OCI-LY1 (cell line): ENCODE measurements at regions not wholly inside any gene's neighbourhood (a gene's known extent, or its start where the extent isn't known, plus 50 kb on each side); places are given as distances from the start of the nearest gene placed in this dataset.
A peak's percentile ranks its signal among the peaks of the same experiment; 100 is the strongest.

ENCODE experiments used
- H2AFZ ChIP-seq: fragments of 200-600 bp; sonication (generic), shearing (Covaris generic); 2 replicates; pipeline ENCODE4 v1.6.0; 2014; ENCODE audit warnings: antibody characterized with exemption, mild to moderate bottlenecking, low read length
- H3F3A ChIP-seq: fragments of 200-600 bp; sonication (generic), shearing (Covaris generic); 2 replicates; pipeline ENCODE4 v1.6.0; 2014; ENCODE audit warnings: mild to moderate bottlenecking, antibody characterized with exemption, low read length, moderate library complexity; ENCODE audit not compliant: insufficient read depth
- H3K27ac ChIP-seq: fragments of 200-600 bp; sonication (generic); 2 replicates; pipeline ENCODE4 v1.5.1; 2014; ENCODE audit warnings: low read length, mixed run types, mild to moderate bottlenecking, low read depth; ENCODE audit not compliant: poor library complexity, severe bottlenecking
- H3K27me3 ChIP-seq: fragments of 200-600 bp; sonication (generic); 2 replicates; pipeline ENCODE4 v1.6.0; 2014; ENCODE audit warnings: antibody characterized with exemption, mild to moderate bottlenecking, low read length, moderate library complexity; ENCODE audit not compliant: insufficient read depth
- H3K36me3 ChIP-seq: fragments of 200-600 bp; sonication (generic); 2 replicates; pipeline ENCODE4 v1.6.1; 2014; ENCODE audit warnings: mild to moderate bottlenecking, antibody characterized with exemption, low read length, moderate library complexity, mixed read lengths; ENCODE audit not compliant: insufficient read depth
- H3K4me1 ChIP-seq: fragments of 200-600 bp; sonication (generic); 2 replicates; pipeline ENCODE4 v1.5.1; 2014; ENCODE audit warnings: mild to moderate bottlenecking, low read length, moderate library complexity; ENCODE audit not compliant: insufficient read depth, severe bottlenecking
- H3K4me2 ChIP-seq: fragments of 200-600 bp; sonication (generic), shearing (Covaris generic); 2 replicates; pipeline ENCODE4 v1.6.1; 2014; ENCODE audit warnings: low read length
- H3K4me3 ChIP-seq: fragments of 200-600 bp; sonication (generic); 2 replicates; pipeline ENCODE4 v1.5.1; 2014; ENCODE audit warnings: low read length, low read depth, mild to moderate bottlenecking, mixed read lengths; ENCODE audit not compliant: poor library complexity, severe bottlenecking
- H3K79me2 ChIP-seq: fragments of 200-600 bp; shearing (Covaris generic); 2 replicates; pipeline ENCODE4 v1.6.1; 2016; ENCODE audit warnings: mixed run types, low read length, mixed read lengths; ENCODE audit not compliant: insufficient read depth
- H3K9ac ChIP-seq: fragments of 200-600 bp; sonication (generic), shearing (Covaris generic); 2 replicates; pipeline ENCODE4 v1.6.1; 2014; ENCODE audit warnings: mild to moderate bottlenecking, low read length, mixed read lengths
- H3K9me2 ChIP-seq: fragments of 200-600 bp; sonication (generic), shearing (Covaris generic); 2 replicates; pipeline ENCODE4 v1.6.1; 2014; ENCODE audit warnings: low read depth, mild to moderate bottlenecking, low read length, mixed read lengths
- H3K9me3 ChIP-seq: fragments of 200-600 bp; shearing (Covaris generic); 2 replicates; pipeline ENCODE4 v1.6.1; 2014; ENCODE audit warnings: low read length, mixed read lengths
- H4K20me1 ChIP-seq: fragments of 200-600 bp; sonication (generic), shearing (Covaris generic); 2 replicates; pipeline ENCODE4 v1.6.0; 2016; ENCODE audit warnings: mild to moderate bottlenecking, low read length; ENCODE audit not compliant: insufficient read depth
- EZH2 ChIP-seq: fragments of 200-600 bp; sonication (generic), shearing (Covaris generic); IDR thresholded peaks from 2 replicates; pipeline ENCODE4 v1.8.0; 2017; ENCODE audit warnings: borderline replicate concordance, mixed run types, mild to moderate bottlenecking, antibody characterized with exemption, low read length, moderate library complexity, mixed read lengths
- TF ChIP-seq, protein P1 (sequence below): fragments of 200-600 bp; sonication (generic), shearing (Covaris generic); IDR thresholded peaks from 2 replicates; pipeline ENCODE4 v1.5.1; 2017; ENCODE audit warnings: mild to moderate bottlenecking, antibody characterized with exemption, low read length, moderate library complexity, mixed read lengths

DNA sequence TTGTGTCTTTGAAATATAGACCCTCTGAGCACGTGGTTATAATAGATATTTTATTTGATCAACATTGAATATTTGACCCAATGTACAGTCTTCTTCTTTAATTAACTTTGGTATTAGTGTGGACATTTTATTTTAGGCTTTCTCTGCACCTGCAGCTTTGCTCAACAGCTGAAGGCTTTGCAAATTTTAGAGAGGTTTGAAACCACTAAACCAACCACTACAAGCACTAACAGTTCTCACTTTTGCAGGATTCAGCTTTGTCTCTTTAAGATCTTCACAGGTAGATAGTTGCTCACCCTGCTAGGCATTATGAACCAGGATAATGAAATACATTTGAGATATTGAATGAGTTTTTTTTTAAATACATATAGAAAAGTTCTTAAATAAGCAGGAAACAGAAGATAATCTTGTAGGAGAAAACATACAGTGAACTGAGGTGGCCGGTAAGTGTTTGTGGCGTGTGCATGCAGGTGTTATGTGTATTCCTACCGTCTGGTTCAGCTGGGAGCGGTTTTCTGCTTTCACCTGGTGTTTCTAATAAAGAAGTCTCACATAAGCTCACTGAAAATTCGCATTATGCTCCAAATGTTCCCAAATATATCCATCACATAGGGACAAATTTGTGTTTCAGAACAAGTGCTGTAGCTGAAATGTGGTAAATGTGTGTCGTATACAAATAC, 1508.3 kb upstream of the TENM3 start:
- H3K9me3 ChIP-seq = peaks cover 9% of the 10 kb centered on the region
- H3K4me1 ChIP-seq = peaks cover 45% of the 10 kb centered on the region
- no peak overlapping the region for H2AFZ ChIP-seq
- H3K79me2 ChIP-seq = no peaks in the 10 kb centered on the region
- peak overlapping the region; percentile 54 for H3K9ac ChIP-seq
- no peaks in the 10 kb centered on the region for H3K27me3 ChIP-seq
- no peak for TF ChIP-seq EZH2
- TF ChIP-seq, protein P1, sequence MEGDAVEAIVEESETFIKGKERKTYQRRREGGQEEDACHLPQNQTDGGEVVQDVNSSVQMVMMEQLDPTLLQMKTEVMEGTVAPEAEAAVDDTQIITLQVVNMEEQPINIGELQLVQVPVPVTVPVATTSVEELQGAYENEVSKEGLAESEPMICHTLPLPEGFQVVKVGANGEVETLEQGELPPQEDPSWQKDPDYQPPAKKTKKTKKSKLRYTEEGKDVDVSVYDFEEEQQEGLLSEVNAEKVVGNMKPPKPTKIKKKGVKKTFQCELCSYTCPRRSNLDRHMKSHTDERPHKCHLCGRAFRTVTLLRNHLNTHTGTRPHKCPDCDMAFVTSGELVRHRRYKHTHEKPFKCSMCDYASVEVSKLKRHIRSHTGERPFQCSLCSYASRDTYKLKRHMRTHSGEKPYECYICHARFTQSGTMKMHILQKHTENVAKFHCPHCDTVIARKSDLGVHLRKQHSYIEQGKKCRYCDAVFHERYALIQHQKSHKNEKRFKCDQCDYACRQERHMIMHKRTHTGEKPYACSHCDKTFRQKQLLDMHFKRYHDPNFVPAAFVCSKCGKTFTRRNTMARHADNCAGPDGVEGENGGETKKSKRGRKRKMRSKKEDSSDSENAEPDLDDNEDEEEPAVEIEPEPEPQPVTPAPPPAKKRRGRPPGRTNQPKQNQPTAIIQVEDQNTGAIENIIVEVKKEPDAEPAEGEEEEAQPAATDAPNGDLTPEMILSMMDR = no peak
- H3K4me3 ChIP-seq = peak overlapping the region; percentile 37
- H4K20me1 ChIP-seq = no peaks in the 10 kb centered on the region
- 0 out of 2 replicates have a peak, but pooled peaks cover 5% of the 10 kb centered on the region for H3F3A ChIP-seq
- no peaks in the 10 kb centered on the region for H3K9me2 ChIP-seq
- peak overlapping the region; percentile 96 for H3K27ac ChIP-seq
- H3K4me2 ChIP-seq = peak overlapping the region; percentile 53
- H3K36me3 ChIP-seq = peaks cover 8% of the 10 kb centered on the region; the same call in 1 of the 2 replicates

DNA sequence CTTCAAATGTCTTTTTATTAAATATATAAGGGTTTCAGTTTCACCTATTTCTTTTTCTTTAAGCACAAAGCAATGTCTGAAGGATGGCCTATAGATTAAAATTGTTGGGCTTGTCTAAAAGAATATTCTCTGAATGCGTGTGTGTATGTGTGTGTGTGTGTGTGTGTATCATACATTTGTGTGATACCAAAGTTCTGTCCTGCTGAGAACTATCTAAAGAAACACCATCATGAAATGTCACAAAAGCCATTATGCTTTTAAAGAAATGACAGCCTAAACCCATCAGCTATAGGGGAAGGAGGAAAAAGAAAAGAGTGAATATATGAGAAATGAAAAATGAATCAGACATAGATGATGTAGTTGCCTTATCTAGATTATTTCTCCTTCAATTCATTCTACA, 1501.5 kb upstream of the TENM3 start:
- H3K27ac ChIP-seq = no peak overlapping the region
- TF ChIP-seq, protein P1 = no peak
- no peak for TF ChIP-seq EZH2
- H3K9ac ChIP-seq = no peak overlapping the region
- no peaks in the 10 kb centered on the region for H3F3A ChIP-seq
- H3K4me2 ChIP-seq = no peak overlapping the region
- no peaks in the 10 kb centered on the region for H3K27me3 ChIP-seq
- H3K4me1 ChIP-seq = peaks cover 51% of the 10 kb centered on the region
- H3K4me3 ChIP-seq = no peak overlapping the region
- H2AFZ ChIP-seq = no peak overlapping the region
- no peaks in the 10 kb centered on the region for H3K79me2 ChIP-seq
- no peaks in the 10 kb centered on the region for H4K20me1 ChIP-seq
- no peaks in the 10 kb centered on the region for H3K9me2 ChIP-seq
- peaks cover 3% of the 10 kb centered on the region; the same call in 1 of the 2 replicates for H3K9me3 ChIP-seq
- H3K36me3 ChIP-seq = peaks cover 5% of the 10 kb centered on the region; the same call in 1 of the 2 replicates

DNA sequence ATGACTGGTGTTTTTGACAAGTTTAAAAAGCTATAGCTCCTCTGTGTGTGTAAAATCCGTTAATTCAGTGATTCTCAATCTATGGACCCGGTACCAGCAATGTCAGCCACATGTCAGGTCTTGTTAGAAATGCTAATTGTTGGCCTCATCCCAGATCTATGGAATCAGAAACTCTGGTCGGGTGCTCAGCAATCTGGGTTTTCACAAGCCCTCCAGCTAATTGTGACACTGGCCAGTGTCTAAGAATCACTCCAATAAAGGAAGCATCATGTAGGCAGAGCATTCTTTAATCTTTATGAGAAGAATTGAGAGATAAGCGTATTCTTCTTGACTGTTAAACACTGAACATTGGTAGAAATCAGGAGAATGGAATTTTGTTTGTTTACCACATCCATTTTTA, 1498.2 kb upstream of the TENM3 start:
- Histone ChIP-seq H3K9me2 (no peaks in the 10 kb centered on the region), H3K9me3 (peaks cover 3% of the 10 kb centered on the region; the same call in 1 of the 2 replicates), H3K4me1 (peaks cover 54% of the 10 kb centered on the region), H3F3A (no peaks in the 10 kb centered on the region), H3K36me3 (no peaks in the 10 kb centered on the region), H3K79me2 (no peaks in the 10 kb centered on the region), H3K9ac (no peak overlapping the region), H3K4me3 (no peak overlapping the region), H2AFZ (no peak overlapping the region), H3K27ac (peak overlapping the region; percentile 62), H3K27me3 (no peaks in the 10 kb centered on the region), H3K4me2 (no peak overlapping the region), H4K20me1 (no peaks in the 10 kb centered on the region)
- TF ChIP-seq EZH2 = no peak
- TF ChIP-seq, protein P1 = no peak
